HG02763 (cell line): ENCODE measurements at regions not wholly inside any gene's neighbourhood (a gene's known extent, or its start where the extent isn't known, plus 50 kb on each side); places are given as distances from the start of the nearest gene placed in this dataset.
"Not testable (repeated sequence)": the region's sequence is repeated elsewhere in the genome, so short reads cannot be mapped to it uniquely, and the experiment has no call there.

Experiments
- ATAC-seq: cut with Tn5 transposase; IDR thresholded peaks from one replicate; pipeline ENCODE4 v1.9.1; 2021; ENCODE audit warnings: mild to moderate bottlenecking, moderate library complexity; ENCODE audit not compliant: unreplicated experiment

- no peak for ATAC-seq
These were observed 98.9 kb upstream of the TAF11L2 start for GRCh38 chr5:17398866-17399835.

GRCh38 chr5:17399931-17400330, 98.1 kb upstream of the TAF11L2 start:
- ATAC-seq, result no peak

GRCh38 chr5:17400724-17401469, 97.1 kb upstream of the TAF11L2 start:
- no peak for ATAC-seq

- no peak for ATAC-seq
These were observed 96.4 kb upstream of the TAF11L2 start for GRCh38 chr5:17401470-17402288.

GRCh38 chr5:17402289-17403121, 95.5 kb upstream of the TAF11L2 start:
- ATAC-seq, result no peak

- no peak for ATAC-seq
These were observed 94.1 kb upstream of the TAF11L2 start for GRCh38 chr5:17403695-17404490.

GRCh38 chr5:17405976-17406375, 92.1 kb upstream of the TAF11L2 start:
- ATAC-seq, result no peak

- ATAC-seq, result no peak
These were observed 91.6 kb upstream of the TAF11L2 start for GRCh38 chr5:17406423-17406838.

- ATAC-seq, result no peak
These were observed 86.3 kb upstream of the TAF11L2 start for GRCh38 chr5:17411436-17412402.

- ATAC-seq, result no peak
These were observed 85.0 kb upstream of the TAF11L2 start for GRCh38 chr5:17412760-17413671.

- ATAC-seq, result no peak
These were observed 84.3 kb upstream of the TAF11L2 start for GRCh38 chr5:17413691-17414090.

- ATAC-seq, result no peak
These were observed 82.7 kb upstream of the TAF11L2 start for GRCh38 chr5:17415321-17415758.

- ATAC-seq, result not testable (repeated sequence)
These were observed 81.7 kb upstream of the TAF11L2 start for GRCh38 chr5:17416374-17416773.

GRCh38 chr5:17424674-17425073, 73.4 kb upstream of the TAF11L2 start:
- no peak for ATAC-seq

GRCh38 chr5:17425385-17426070, 72.5 kb upstream of the TAF11L2 start:
- no peak for ATAC-seq

GRCh38 chr5:17426104-17426749, 71.8 kb upstream of the TAF11L2 start:
- ATAC-seq, result peak; percentile 69
